ENCODE measurements at regions not wholly inside any gene's neighbourhood (a gene's known extent, or its start where the extent isn't known, plus 50 kb on each side); places are given as distances from the start of the nearest gene placed in this dataset.

GRCh38 chr4:129514852-129515251 lies 418.9 kb downstream of the C4orf33 start:
- ChIA-PET POLR2A (no interaction called here), CTCF (no interaction called here)
- no peaks in the 10 kb centered on the region for H3K36me3 ChIP-seq (ENCODE audit: insufficient read depth, low read length)
- no peaks in the 10 kb centered on the region for H3K36me3 Mint-ChIP-seq
- no peaks in the 10 kb centered on the region for H3K9me3 ChIP-seq (ENCODE audit: low read length)
- H3K4me3 Mint-ChIP-seq: no peak overlapping the region
- DNase-seq: no peak
- H3K27me3 ChIP-seq (ENCODE audit: insufficient read depth, low read length, poor library complexity, severe bottlenecking): no peaks in the 10 kb centered on the region
- no peaks in the 10 kb centered on the region for H3K4me1 ChIP-seq (ENCODE audit: insufficient read depth, low read length)
- no peaks in the 10 kb centered on the region for H3K4me1 Mint-ChIP-seq
- H3K4me3 ChIP-seq (ENCODE audit: low read length): no peak overlapping the region
- peaks cover 0 to 9% (median 2%) of the 10 kb centered on the region in 5 donors for H3K9me3 Mint-ChIP-seq
- H3K27ac Mint-ChIP-seq: no peak overlapping the region
- no peaks in the 10 kb centered on the region for H3K27me3 Mint-ChIP-seq
- no peak overlapping the region for H3K27ac ChIP-seq (ENCODE audit: low read depth, low read length)

DNA sequence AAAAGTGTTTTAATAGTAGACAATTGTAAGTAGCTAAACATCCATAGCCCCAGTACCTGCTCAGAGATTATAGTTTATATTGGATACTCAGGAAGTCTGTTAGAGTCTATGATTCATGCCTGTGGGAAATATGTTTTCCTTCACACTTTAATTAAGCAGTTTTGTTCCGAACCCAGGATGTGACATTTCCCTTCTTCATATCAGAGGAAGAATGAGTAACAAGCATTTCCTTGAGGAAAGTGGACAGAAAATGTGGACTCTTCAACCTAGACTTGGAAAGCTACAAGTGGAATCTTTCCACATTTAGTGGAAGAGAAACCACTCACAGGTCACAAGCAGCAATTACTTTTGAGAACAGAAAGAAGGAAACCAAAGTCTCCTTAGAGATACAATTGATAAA lies 419.4 kb downstream of the C4orf33 start:
- H3K4me3 Mint-ChIP-seq: no peak overlapping the region
- Histone ChIP-seq H3K4me3 (ENCODE audit: low read length) (no peak overlapping the region), H3K9me3 (ENCODE audit: low read length) (no peaks in the 10 kb centered on the region), H3K36me3 (ENCODE audit: insufficient read depth, low read length) (no peaks in the 10 kb centered on the region), H3K4me1 (ENCODE audit: insufficient read depth, low read length) (no peaks in the 10 kb centered on the region), H3K27me3 (ENCODE audit: insufficient read depth, low read length, poor library complexity, severe bottlenecking) (no peaks in the 10 kb centered on the region), H3K27ac (ENCODE audit: low read depth, low read length) (no peak overlapping the region)
- H3K9me3 Mint-ChIP-seq: peaks cover 0 to 11% (median 2%) of the 10 kb centered on the region in 5 donors
- ChIA-PET CTCF (no interaction called here), POLR2A (no interaction called here)
- H3K4me1 Mint-ChIP-seq: no peaks in the 10 kb centered on the region
- no peak for DNase-seq
- H3K27me3 Mint-ChIP-seq: no peaks in the 10 kb centered on the region
- no peak overlapping the region for H3K27ac Mint-ChIP-seq
- no peaks in the 10 kb centered on the region for H3K36me3 Mint-ChIP-seq

DNA sequence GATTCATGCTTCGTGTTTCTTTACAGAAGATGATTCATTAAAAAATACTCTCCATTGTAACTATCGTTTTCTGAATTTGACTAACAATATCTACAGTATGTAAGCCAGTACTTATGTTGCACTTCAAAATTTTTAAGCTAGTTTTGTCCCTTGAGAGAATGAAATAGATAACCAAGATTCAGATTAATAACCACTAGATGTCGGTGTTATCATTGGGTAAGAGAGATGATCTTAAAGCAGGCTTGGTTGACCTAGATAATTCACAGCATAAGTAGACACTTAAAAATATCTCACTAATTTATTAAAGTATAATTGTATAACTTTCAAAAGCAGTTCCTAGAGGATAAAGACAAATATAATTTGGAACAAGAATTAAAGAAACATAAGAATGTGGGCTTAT lies 430.9 kb downstream of the C4orf33 start:
- H3K4me1 Mint-ChIP-seq: no peaks in the 10 kb centered on the region
- no peaks in the 10 kb centered on the region for H3K36me3 Mint-ChIP-seq
- peaks cover 0 to 1% of the 10 kb centered on the region in 2 donors for H3K27me3 Mint-ChIP-seq
- no peaks in the 10 kb centered on the region for H3K9me3 ChIP-seq (ENCODE audit: low read length)
- DNase-seq: no peak
- no peaks in the 10 kb centered on the region for H3K36me3 ChIP-seq (ENCODE audit: insufficient read depth, low read length)
- H3K27me3 ChIP-seq (ENCODE audit: insufficient read depth, low read length, poor library complexity, severe bottlenecking): no peaks in the 10 kb centered on the region
- H3K27ac Mint-ChIP-seq: no peak overlapping the region
- ChIA-PET POLR2A (no interaction called here), CTCF (no interaction called here)
- no peak overlapping the region for H3K4me3 ChIP-seq (ENCODE audit: low read length)
- H3K27ac ChIP-seq (ENCODE audit: low read depth, low read length): no peak overlapping the region
- no peaks in the 10 kb centered on the region for H3K4me1 ChIP-seq (ENCODE audit: insufficient read depth, low read length)
- peaks cover 0 to 5% (median 2%) of the 10 kb centered on the region in 5 donors for H3K9me3 Mint-ChIP-seq
- H3K4me3 Mint-ChIP-seq: no peak overlapping the region

- H3K9me3 ChIP-seq (ENCODE audit: low read length): no peaks in the 10 kb centered on the region
- H3K27ac ChIP-seq (ENCODE audit: low read depth, low read length): no peak overlapping the region
- no peaks in the 10 kb centered on the region for H3K4me1 ChIP-seq (ENCODE audit: insufficient read depth, low read length)
- H3K27me3 ChIP-seq (ENCODE audit: insufficient read depth, low read length, poor library complexity, severe bottlenecking): no peaks in the 10 kb centered on the region
- no peak overlapping the region for H3K4me3 ChIP-seq (ENCODE audit: low read length)
- no peak overlapping the region for H3K27ac Mint-ChIP-seq
- no peaks in the 10 kb centered on the region for H3K36me3 Mint-ChIP-seq
- CTCF ChIA-PET: no interaction called here
- no peak overlapping the region for H3K4me3 Mint-ChIP-seq
- H3K9me3 Mint-ChIP-seq: peaks cover 0 to 5% (median 0%) of the 10 kb centered on the region in 5 donors
- no peak for DNase-seq
- peaks cover 0 to 1% of the 10 kb centered on the region in 2 donors for H3K27me3 Mint-ChIP-seq
- POLR2A ChIA-PET: no interaction called here
- H3K4me1 Mint-ChIP-seq: no peaks in the 10 kb centered on the region
- H3K36me3 ChIP-seq (ENCODE audit: insufficient read depth, low read length): no peaks in the 10 kb centered on the region
Measured at GRCh38 chr4:129531253-129531652, 435.3 kb downstream of the C4orf33 start.

- Mint-ChIP-seq H3K27me3 (peaks cover 0 to 1% of the 10 kb centered on the region in 2 donors), H3K27ac (no peak overlapping the region), H3K4me1 (no peaks in the 10 kb centered on the region), H3K9me3 (peaks cover 0 to 5% (median 2%) of the 10 kb centered on the region in 5 donors), H3K36me3 (no peaks in the 10 kb centered on the region), H3K4me3 (no peak overlapping the region)
- Histone ChIP-seq H3K4me1 (ENCODE audit: insufficient read depth, low read length) (no peaks in the 10 kb centered on the region), H3K9me3 (ENCODE audit: low read length) (no peaks in the 10 kb centered on the region), H3K36me3 (ENCODE audit: insufficient read depth, low read length) (no peaks in the 10 kb centered on the region), H3K4me3 (ENCODE audit: low read length) (no peak overlapping the region), H3K27me3 (ENCODE audit: insufficient read depth, low read length, poor library complexity, severe bottlenecking) (no peaks in the 10 kb centered on the region), H3K27ac (ENCODE audit: low read depth, low read length) (no peak overlapping the region)
- POLR2A ChIA-PET: no interaction called here
- DNase-seq: no peak
- CTCF ChIA-PET: no interaction called here
Measured at GRCh38 chr4:129532573-129532972, 436.6 kb downstream of the C4orf33 start.

- no peaks in the 10 kb centered on the region for H3K4me1 Mint-ChIP-seq
- H3K27me3 ChIP-seq (ENCODE audit: insufficient read depth, low read length, poor library complexity, severe bottlenecking): no peaks in the 10 kb centered on the region
- H3K27ac ChIP-seq (ENCODE audit: low read depth, low read length): no peak overlapping the region
- POLR2A ChIA-PET: no interaction called here
- no peaks in the 10 kb centered on the region for H3K4me1 ChIP-seq (ENCODE audit: insufficient read depth, low read length)
- H3K27me3 Mint-ChIP-seq: no peaks in the 10 kb centered on the region
- no peak overlapping the region for H3K4me3 ChIP-seq (ENCODE audit: low read length)
- H3K36me3 ChIP-seq (ENCODE audit: insufficient read depth, low read length): no peaks in the 10 kb centered on the region
- peaks cover 0 to 2% (median 0%) of the 10 kb centered on the region in 5 donors for H3K9me3 Mint-ChIP-seq
- no peak overlapping the region for H3K27ac Mint-ChIP-seq
- H3K36me3 Mint-ChIP-seq: no peaks in the 10 kb centered on the region
- no peaks in the 10 kb centered on the region for H3K9me3 ChIP-seq (ENCODE audit: low read length)
- DNase-seq: no peak
- CTCF ChIA-PET: no interaction called here
- no peak overlapping the region for H3K4me3 Mint-ChIP-seq
Measured at GRCh38 chr4:129543299-129543698, 447.3 kb downstream of the C4orf33 start.

- Mint-ChIP-seq H3K4me1 (no peaks in the 10 kb centered on the region), H3K4me3 (no peak overlapping the region), H3K36me3 (no peaks in the 10 kb centered on the region), H3K27me3 (no peaks in the 10 kb centered on the region), H3K27ac (no peak overlapping the region), H3K9me3 (no peaks in the 10 kb centered on the region)
- no peaks in the 10 kb centered on the region for H3K27me3 ChIP-seq (ENCODE audit: insufficient read depth, low read length, poor library complexity, severe bottlenecking)
- H3K27ac ChIP-seq (ENCODE audit: low read depth, low read length): no peak overlapping the region
- no peaks in the 10 kb centered on the region for H3K4me1 ChIP-seq (ENCODE audit: insufficient read depth, low read length)
- no peaks in the 10 kb centered on the region for H3K9me3 ChIP-seq (ENCODE audit: low read length)
- no peak overlapping the region for H3K4me3 ChIP-seq (ENCODE audit: low read length)
- ChIA-PET POLR2A (no interaction called here), CTCF (no interaction called here)
- no peaks in the 10 kb centered on the region for H3K36me3 ChIP-seq (ENCODE audit: insufficient read depth, low read length)
- no peak for DNase-seq
Measured at GRCh38 chr4:129545599-129546278, 449.8 kb downstream of the C4orf33 start.

- no peaks in the 10 kb centered on the region for H3K4me1 Mint-ChIP-seq
- Histone ChIP-seq H3K4me1 (ENCODE audit: insufficient read depth, low read length) (no peaks in the 10 kb centered on the region), H3K4me3 (ENCODE audit: low read length) (no peak overlapping the region), H3K27me3 (ENCODE audit: insufficient read depth, low read length, poor library complexity, severe bottlenecking) (no peaks in the 10 kb centered on the region), H3K9me3 (ENCODE audit: low read length) (no peaks in the 10 kb centered on the region), H3K27ac (ENCODE audit: low read depth, low read length) (no peak overlapping the region), H3K36me3 (ENCODE audit: insufficient read depth, low read length) (no peaks in the 10 kb centered on the region)
- H3K27me3 Mint-ChIP-seq: no peaks in the 10 kb centered on the region
- DNase-seq: no peak
- H3K36me3 Mint-ChIP-seq: no peaks in the 10 kb centered on the region
- no peaks in the 10 kb centered on the region for H3K9me3 Mint-ChIP-seq
- no peak overlapping the region for H3K4me3 Mint-ChIP-seq
- ChIA-PET CTCF (no interaction called here), POLR2A (no interaction called here)
- no peak overlapping the region for H3K27ac Mint-ChIP-seq
Measured at GRCh38 chr4:129546531-129546930, 450.6 kb downstream of the C4orf33 start.

Data from CD8-positive, alpha-beta memory T cell (primary cell).